OCI-LY1 (cell line): ENCODE measurements at regions not wholly inside any gene's neighbourhood (a gene's known extent, or its start where the extent isn't known, plus 50 kb on each side); places are given as distances from the start of the nearest gene placed in this dataset.

Experiments
- H2AFZ ChIP-seq: fragments of 200-600 bp; sonication (generic), shearing (Covaris generic); 2 replicates; pipeline ENCODE4 v1.6.0; 2014; ENCODE audit warnings: antibody characterized with exemption, mild to moderate bottlenecking, low read length
- H3F3A ChIP-seq: fragments of 200-600 bp; sonication (generic), shearing (Covaris generic); 2 replicates; pipeline ENCODE4 v1.6.0; 2014; ENCODE audit warnings: mild to moderate bottlenecking, antibody characterized with exemption, low read length, moderate library complexity; ENCODE audit not compliant: insufficient read depth
- H3K27ac ChIP-seq: fragments of 200-600 bp; sonication (generic); 2 replicates; pipeline ENCODE4 v1.5.1; 2014; ENCODE audit warnings: low read length, mixed run types, mild to moderate bottlenecking, low read depth; ENCODE audit not compliant: poor library complexity, severe bottlenecking
- H3K27me3 ChIP-seq: fragments of 200-600 bp; sonication (generic); 2 replicates; pipeline ENCODE4 v1.6.0; 2014; ENCODE audit warnings: antibody characterized with exemption, mild to moderate bottlenecking, low read length, moderate library complexity; ENCODE audit not compliant: insufficient read depth
- H3K36me3 ChIP-seq: fragments of 200-600 bp; sonication (generic); 2 replicates; pipeline ENCODE4 v1.6.1; 2014; ENCODE audit warnings: mild to moderate bottlenecking, antibody characterized with exemption, low read length, moderate library complexity, mixed read lengths; ENCODE audit not compliant: insufficient read depth
- H3K4me1 ChIP-seq: fragments of 200-600 bp; sonication (generic); 2 replicates; pipeline ENCODE4 v1.5.1; 2014; ENCODE audit warnings: mild to moderate bottlenecking, low read length, moderate library complexity; ENCODE audit not compliant: insufficient read depth, severe bottlenecking
- H3K4me2 ChIP-seq: fragments of 200-600 bp; sonication (generic), shearing (Covaris generic); 2 replicates; pipeline ENCODE4 v1.6.1; 2014; ENCODE audit warnings: low read length
- H3K4me3 ChIP-seq: fragments of 200-600 bp; sonication (generic); 2 replicates; pipeline ENCODE4 v1.5.1; 2014; ENCODE audit warnings: low read length, low read depth, mild to moderate bottlenecking, mixed read lengths; ENCODE audit not compliant: poor library complexity, severe bottlenecking
- H3K79me2 ChIP-seq: fragments of 200-600 bp; shearing (Covaris generic); 2 replicates; pipeline ENCODE4 v1.6.1; 2016; ENCODE audit warnings: mixed run types, low read length, mixed read lengths; ENCODE audit not compliant: insufficient read depth
- H3K9ac ChIP-seq: fragments of 200-600 bp; sonication (generic), shearing (Covaris generic); 2 replicates; pipeline ENCODE4 v1.6.1; 2014; ENCODE audit warnings: mild to moderate bottlenecking, low read length, mixed read lengths
- H3K9me2 ChIP-seq: fragments of 200-600 bp; sonication (generic), shearing (Covaris generic); 2 replicates; pipeline ENCODE4 v1.6.1; 2014; ENCODE audit warnings: low read depth, mild to moderate bottlenecking, low read length, mixed read lengths
- H3K9me3 ChIP-seq: fragments of 200-600 bp; shearing (Covaris generic); 2 replicates; pipeline ENCODE4 v1.6.1; 2014; ENCODE audit warnings: low read length, mixed read lengths
- H4K20me1 ChIP-seq: fragments of 200-600 bp; sonication (generic), shearing (Covaris generic); 2 replicates; pipeline ENCODE4 v1.6.0; 2016; ENCODE audit warnings: mild to moderate bottlenecking, low read length; ENCODE audit not compliant: insufficient read depth
- EZH2 ChIP-seq: fragments of 200-600 bp; sonication (generic), shearing (Covaris generic); IDR thresholded peaks from 2 replicates; pipeline ENCODE4 v1.8.0; 2017; ENCODE audit warnings: borderline replicate concordance, mixed run types, mild to moderate bottlenecking, antibody characterized with exemption, low read length, moderate library complexity, mixed read lengths
- TF ChIP-seq, protein P1 (sequence below): fragments of 200-600 bp; sonication (generic), shearing (Covaris generic); IDR thresholded peaks from 2 replicates; pipeline ENCODE4 v1.5.1; 2017; ENCODE audit warnings: mild to moderate bottlenecking, antibody characterized with exemption, low read length, moderate library complexity, mixed read lengths

DNA sequence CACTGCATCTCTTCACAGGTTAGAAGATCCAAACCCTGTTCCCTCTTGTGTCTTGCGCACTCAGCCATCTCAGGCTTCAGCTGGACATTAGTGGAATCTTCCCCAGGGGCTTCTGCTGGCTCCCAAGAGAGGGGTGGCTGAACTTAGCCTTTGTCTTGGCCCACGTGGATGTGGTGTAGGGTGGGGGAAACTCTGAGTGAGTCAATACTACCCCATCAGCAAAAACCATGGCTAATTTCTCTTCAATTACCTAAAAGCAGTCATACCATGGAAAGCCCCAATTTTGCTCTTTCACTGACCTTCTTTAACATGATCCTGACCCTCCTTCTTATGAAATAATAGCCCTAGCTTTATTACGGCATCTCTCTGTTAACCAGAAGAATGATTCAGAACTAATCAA is 72.5 kb upstream of the RAB3GAP2 start:
- H3K9ac ChIP-seq, result no peak overlapping the region
- no peak overlapping the region for H3K27ac ChIP-seq
- H3K9me3 ChIP-seq, result no peaks in the 10 kb centered on the region
- H3K4me2 ChIP-seq, result no peak overlapping the region
- no peaks in the 10 kb centered on the region for H3K9me2 ChIP-seq
- H3K79me2 ChIP-seq, result no peaks in the 10 kb centered on the region
- H3K4me1 ChIP-seq, result no peaks in the 10 kb centered on the region
- no peaks in the 10 kb centered on the region for H4K20me1 ChIP-seq
- H3F3A ChIP-seq, result no peaks in the 10 kb centered on the region
- no peaks in the 10 kb centered on the region; the same call in 1 of the 2 replicates for H3K27me3 ChIP-seq
- no peak overlapping the region for H3K4me3 ChIP-seq
- H2AFZ ChIP-seq, result no peak overlapping the region
- H3K36me3 ChIP-seq, result no peaks in the 10 kb centered on the region
- TF ChIP-seq, protein P1, sequence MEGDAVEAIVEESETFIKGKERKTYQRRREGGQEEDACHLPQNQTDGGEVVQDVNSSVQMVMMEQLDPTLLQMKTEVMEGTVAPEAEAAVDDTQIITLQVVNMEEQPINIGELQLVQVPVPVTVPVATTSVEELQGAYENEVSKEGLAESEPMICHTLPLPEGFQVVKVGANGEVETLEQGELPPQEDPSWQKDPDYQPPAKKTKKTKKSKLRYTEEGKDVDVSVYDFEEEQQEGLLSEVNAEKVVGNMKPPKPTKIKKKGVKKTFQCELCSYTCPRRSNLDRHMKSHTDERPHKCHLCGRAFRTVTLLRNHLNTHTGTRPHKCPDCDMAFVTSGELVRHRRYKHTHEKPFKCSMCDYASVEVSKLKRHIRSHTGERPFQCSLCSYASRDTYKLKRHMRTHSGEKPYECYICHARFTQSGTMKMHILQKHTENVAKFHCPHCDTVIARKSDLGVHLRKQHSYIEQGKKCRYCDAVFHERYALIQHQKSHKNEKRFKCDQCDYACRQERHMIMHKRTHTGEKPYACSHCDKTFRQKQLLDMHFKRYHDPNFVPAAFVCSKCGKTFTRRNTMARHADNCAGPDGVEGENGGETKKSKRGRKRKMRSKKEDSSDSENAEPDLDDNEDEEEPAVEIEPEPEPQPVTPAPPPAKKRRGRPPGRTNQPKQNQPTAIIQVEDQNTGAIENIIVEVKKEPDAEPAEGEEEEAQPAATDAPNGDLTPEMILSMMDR, result no peak
- TF ChIP-seq EZH2, result no peak

DNA sequence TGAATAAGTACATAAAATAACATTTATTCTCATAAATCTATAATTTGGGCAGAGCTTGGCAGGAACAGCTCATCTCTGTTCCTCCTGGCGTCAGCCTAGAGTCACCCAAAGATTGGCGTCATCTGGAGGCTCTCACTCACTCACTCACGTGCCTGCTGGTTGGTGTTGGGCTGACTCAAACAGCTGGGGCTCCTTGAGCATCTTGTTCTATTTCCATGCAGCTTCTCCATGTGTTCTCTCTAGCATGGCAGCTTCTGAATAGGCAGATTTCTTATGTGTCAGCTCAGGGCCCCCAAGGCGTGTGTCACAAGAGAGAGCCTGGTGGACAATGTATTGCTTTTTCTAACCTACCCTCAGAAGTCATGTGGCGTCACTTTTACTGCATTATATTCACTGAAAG is 70.6 kb upstream of the RAB3GAP2 start:
- H3K4me1 ChIP-seq, result no peaks in the 10 kb centered on the region
- no peaks in the 10 kb centered on the region for H3F3A ChIP-seq
- no peaks in the 10 kb centered on the region for H3K79me2 ChIP-seq
- H3K27me3 ChIP-seq, result no peaks in the 10 kb centered on the region; the same call in 1 of the 2 replicates
- H3K36me3 ChIP-seq, result no peaks in the 10 kb centered on the region
- no peaks in the 10 kb centered on the region for H3K9me2 ChIP-seq
- H4K20me1 ChIP-seq, result no peaks in the 10 kb centered on the region
- H3K27ac ChIP-seq, result no peak overlapping the region
- no peak overlapping the region for H2AFZ ChIP-seq
- H3K4me3 ChIP-seq, result no peak overlapping the region
- no peaks in the 10 kb centered on the region for H3K9me3 ChIP-seq
- H3K4me2 ChIP-seq, result no peak overlapping the region
- no peak overlapping the region for H3K9ac ChIP-seq
- TF ChIP-seq EZH2, result no peak
- TF ChIP-seq, protein P1, result no peak

DNA sequence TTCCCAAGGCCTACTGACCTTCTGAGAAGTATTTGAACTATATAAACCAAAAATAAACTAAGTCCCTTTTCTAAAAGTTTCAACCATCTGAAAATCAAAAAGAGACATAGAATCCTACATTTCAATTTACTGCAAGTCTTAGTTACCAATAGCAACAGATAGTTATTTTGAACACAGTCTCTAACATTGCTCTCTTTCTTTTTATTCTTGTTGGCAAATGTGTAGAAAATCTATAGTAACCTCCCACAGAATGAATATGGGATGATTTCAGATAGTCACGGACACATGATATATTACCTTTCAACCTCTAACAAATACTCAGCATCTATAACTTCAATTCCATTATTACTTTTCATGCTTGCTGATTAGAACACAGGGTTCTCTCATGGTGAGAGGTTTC is 68.9 kb upstream of the RAB3GAP2 start:
- no peak overlapping the region for H2AFZ ChIP-seq
- no peaks in the 10 kb centered on the region for H3K9me2 ChIP-seq
- no peak overlapping the region for H3K4me3 ChIP-seq
- no peaks in the 10 kb centered on the region for H4K20me1 ChIP-seq
- H3K36me3 ChIP-seq, result no peaks in the 10 kb centered on the region
- no peak for TF ChIP-seq EZH2
- TF ChIP-seq, protein P1, result no peak
- H3K27me3 ChIP-seq, result no peaks in the 10 kb centered on the region; the same call in 1 of the 2 replicates
- H3K79me2 ChIP-seq, result no peaks in the 10 kb centered on the region
- H3K9ac ChIP-seq, result no peak overlapping the region
- no peaks in the 10 kb centered on the region for H3K4me1 ChIP-seq
- H3F3A ChIP-seq, result no peaks in the 10 kb centered on the region
- H3K4me2 ChIP-seq, result no peak overlapping the region
- H3K27ac ChIP-seq, result no peak overlapping the region
- no peaks in the 10 kb centered on the region for H3K9me3 ChIP-seq
